ENCODE measurements at regions not wholly inside any gene's neighbourhood (a gene's known extent, or its start where the extent isn't known, plus 50 kb on each side); places are given as distances from the start of the nearest gene placed in this dataset.
"Not testable (repeated sequence)": the region's sequence is repeated elsewhere in the genome, so short reads cannot be mapped to it uniquely, and the experiment has no call there.

DNA sequence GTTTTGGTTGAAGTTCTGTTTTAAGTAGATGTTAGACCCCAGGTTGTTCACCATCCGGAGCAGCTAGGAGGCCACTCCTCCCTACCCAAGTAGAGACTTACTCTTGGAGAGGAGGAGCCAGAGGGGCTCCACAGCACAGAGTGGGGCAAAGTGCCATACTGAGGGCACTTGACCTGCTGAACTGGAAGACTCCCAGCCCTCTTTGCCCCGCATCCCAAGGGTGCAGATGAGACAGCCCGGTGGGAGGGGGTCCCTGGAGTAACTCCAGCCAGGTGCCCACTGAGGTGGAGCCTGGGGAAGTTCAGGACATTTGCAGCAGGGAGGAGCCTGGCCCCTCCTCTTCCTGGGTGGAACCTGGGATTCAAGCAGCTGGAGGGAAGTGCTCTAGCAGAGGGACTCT is 102.1 kb upstream of the GPR6 start:
- peaks cover 60% of the 10 kb centered on the region for H3K4me1 ChIP-seq
- WGBS, result 92% methylated on average over 3 of the region's 3 CpGs
- TF ChIP-seq POLR2A (IDR thresholded peaks at IDR 0.05) (no peak), EP300 (IDR thresholded peaks at IDR 0.05) (no peak), POLR2AphosphoS5 (IDR thresholded peaks at IDR 0.05) (no peak)
- TF ChIP-seq, protein P1, sequence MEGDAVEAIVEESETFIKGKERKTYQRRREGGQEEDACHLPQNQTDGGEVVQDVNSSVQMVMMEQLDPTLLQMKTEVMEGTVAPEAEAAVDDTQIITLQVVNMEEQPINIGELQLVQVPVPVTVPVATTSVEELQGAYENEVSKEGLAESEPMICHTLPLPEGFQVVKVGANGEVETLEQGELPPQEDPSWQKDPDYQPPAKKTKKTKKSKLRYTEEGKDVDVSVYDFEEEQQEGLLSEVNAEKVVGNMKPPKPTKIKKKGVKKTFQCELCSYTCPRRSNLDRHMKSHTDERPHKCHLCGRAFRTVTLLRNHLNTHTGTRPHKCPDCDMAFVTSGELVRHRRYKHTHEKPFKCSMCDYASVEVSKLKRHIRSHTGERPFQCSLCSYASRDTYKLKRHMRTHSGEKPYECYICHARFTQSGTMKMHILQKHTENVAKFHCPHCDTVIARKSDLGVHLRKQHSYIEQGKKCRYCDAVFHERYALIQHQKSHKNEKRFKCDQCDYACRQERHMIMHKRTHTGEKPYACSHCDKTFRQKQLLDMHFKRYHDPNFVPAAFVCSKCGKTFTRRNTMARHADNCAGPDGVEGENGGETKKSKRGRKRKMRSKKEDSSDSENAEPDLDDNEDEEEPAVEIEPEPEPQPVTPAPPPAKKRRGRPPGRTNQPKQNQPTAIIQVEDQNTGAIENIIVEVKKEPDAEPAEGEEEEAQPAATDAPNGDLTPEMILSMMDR (IDR thresholded peaks at IDR 0.05), result no peak
- no peaks in the 10 kb centered on the region for H3K27me3 ChIP-seq
- no peaks in the 10 kb centered on the region for H3K9me3 ChIP-seq
- H3K4me3 ChIP-seq, result no peak overlapping the region
- no peak overlapping the region for H3K27ac ChIP-seq
- DNase-seq (ENCODE audit: low spot score in 2 of 2), result no peak
- H3K36me3 ChIP-seq, result no peaks in the 10 kb centered on the region

DNA sequence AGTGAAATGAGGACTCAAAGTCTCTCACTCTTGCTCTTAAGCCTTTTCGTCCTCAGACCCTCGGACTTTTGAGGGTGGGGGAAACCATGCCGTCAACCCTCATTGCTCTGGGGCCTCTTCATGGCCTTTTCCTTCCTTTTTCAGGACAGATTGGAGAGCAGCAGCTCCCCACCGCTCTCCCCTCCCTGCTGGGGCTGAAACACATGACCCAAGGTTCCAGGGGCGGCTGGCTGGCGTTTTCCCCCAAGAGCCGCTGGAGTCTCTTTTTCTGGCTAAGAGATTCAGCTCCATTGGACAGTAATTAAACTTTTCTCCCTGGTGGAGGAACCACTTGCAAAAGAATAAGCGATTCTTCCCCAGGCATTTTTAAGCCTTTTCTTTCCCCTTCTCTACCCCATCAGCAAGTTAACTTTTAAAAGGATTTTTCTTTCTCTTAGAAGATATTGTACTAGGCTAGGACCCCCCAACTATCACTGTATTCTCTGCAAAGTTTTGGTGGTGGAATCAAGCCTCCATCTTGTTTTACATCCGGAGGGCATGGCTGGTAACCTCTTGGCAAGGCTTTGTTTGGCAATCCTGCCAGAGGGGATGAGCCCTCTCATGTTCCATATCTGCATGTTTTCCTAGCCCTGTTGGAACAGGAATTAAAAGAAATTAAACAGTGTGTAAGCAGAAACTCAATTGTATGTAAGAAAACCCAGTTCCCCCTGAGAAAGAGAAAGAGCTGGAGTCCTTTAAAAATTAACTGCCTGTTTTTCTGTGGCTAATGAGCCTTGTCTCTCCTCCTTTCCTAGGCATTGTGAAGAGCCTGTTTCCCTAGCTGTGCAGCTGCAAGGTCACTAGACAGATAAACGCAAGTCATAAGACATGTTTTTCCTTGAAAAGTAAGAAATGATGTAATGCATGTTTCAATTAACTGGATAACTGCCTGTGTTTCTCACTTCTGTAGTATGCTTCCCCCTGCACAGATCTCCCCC is 100.8 kb upstream of the GPR6 start:
- TF ChIP-seq POLR2AphosphoS5 (IDR thresholded peaks at IDR 0.05) (no peak), EP300 (IDR thresholded peaks at IDR 0.05) (no peak), POLR2A (IDR thresholded peaks at IDR 0.05) (no peak)
- TF ChIP-seq, protein P1 (IDR thresholded peaks at IDR 0.05), result no peak
- WGBS, result 68% methylated on average over 10 of the region's 10 CpGs
- H3K27ac ChIP-seq, result peak overlapping the region; percentile 90

DNA sequence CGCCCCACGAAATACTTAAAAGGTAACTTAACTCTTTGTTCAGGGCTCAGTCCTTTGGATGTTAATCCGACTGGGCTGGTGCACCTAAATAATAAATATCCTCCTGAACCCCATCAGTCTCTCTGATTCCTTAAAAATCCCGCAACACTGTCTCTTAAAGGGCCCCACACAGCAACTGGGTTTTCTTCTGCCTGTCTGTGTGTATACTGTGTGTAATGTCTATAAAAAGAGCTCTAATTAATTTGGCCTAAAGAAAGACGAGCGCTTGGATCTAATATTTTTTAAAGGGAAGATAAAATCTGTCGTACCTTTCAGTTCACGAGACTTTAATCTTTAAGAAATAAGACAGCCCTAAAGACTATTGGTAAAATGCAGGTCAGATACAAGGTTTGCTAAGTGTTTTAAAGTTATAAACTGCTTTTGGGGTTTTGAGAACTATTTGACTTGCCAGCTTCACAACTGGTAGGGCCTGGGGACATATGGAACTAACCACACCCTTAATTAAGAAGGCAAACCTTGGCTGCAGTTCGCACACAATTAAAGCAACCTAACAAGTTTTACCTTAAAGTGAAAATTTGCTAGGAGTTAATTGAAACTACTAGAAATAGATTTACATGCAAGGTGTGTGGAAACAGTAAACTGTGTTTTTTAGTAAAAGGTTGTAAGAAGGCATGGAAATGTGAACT is 100.0 kb upstream of the GPR6 start:
- peak overlapping the region; percentile 90 for H3K27ac ChIP-seq
- DNase-seq (ENCODE audit: low spot score in 2 of 2); H3K9me3 ChIP-seq; H3K27me3 ChIP-seq; H3K4me3 ChIP-seq; H3K36me3 ChIP-seq: not testable (repeated sequence)
- WGBS, result 62% methylated on average over 8 of the region's 9 CpGs
- H3K4me1 ChIP-seq, result peaks cover 53% of the 10 kb centered on the region

More for the DNA sequence above, 100.8 kb upstream of the GPR6 start:
- Histone ChIP-seq H3K36me3 (no peaks in the 10 kb centered on the region), H3K9me3 (no peaks in the 10 kb centered on the region), H3K4me3 (no peak overlapping the region), H3K27me3 (no peaks in the 10 kb centered on the region), H3K4me1 (peaks cover 58% of the 10 kb centered on the region)
- no peak for DNase-seq (ENCODE audit: low spot score in 2 of 2)

DNA sequence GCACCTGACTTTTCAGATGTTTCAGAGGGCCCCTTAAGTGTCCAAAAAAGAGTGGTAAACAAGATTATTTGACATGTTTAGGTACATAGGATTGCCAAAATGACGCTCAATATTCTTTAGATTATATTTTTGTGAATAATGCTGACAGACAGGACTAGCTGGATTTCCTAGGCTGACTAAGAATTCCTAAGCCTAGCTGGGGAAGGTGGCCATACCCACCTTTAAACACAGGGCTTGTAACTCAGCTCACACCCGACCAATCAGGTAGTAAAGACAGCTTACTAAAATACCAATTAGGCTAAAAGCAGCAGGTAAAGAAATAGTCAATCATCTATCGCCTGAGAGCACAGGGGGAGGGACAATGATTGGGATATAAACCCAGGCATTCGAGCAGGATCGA is 99.0 kb upstream of the GPR6 start:
- not testable (repeated sequence) for H3K27me3 ChIP-seq; DNase-seq (ENCODE audit: low spot score in 2 of 2); H3K9me3 ChIP-seq; H3K36me3 ChIP-seq
- Histone ChIP-seq H3K4me1 (peaks cover 51% of the 10 kb centered on the region), H3K27ac (peak overlapping the region; percentile 90), H3K4me3 (peak overlapping the region; percentile 31)
- 47% methylated on average over 5 of the region's 5 CpGs for WGBS

DNA sequence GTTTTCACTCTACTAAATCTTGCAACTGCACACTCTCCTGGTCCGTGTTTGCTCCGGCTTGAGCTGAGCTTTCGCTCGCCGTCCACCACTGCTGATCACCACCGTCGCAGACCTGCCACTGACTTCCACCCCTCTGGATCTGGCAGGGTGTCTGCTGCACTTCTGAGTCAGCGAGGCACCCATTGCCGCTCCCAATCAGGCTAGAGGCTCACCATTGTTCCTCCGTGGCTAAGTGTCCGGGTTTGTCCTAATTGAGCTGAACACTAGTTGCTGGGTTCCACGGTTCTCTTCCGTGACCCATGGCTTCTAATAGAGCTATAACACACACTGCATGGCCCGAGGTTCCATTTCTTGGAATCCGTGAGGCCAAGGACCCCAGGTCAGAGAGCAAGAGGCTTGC is 98.6 kb upstream of the GPR6 start:
- WGBS, result 54% methylated on average over 11 of the region's 15 CpGs
- H3K9me3 ChIP-seq, result no peaks in the 10 kb centered on the region
- H3K4me3 ChIP-seq, result peak overlapping the region; percentile 31
- peak overlapping the region; percentile 90 for H3K27ac ChIP-seq
- H3K4me1 ChIP-seq, result peaks cover 46% of the 10 kb centered on the region
- DNase-seq (ENCODE audit: low spot score in 2 of 2), result peak in 1 of 2 donors; percentile 68
- H3K27me3 ChIP-seq, result no peaks in the 10 kb centered on the region
- no peaks in the 10 kb centered on the region for H3K36me3 ChIP-seq
- TF ChIP-seq, protein P1 (IDR thresholded peaks at IDR 0.05), result no peak
- TF ChIP-seq POLR2A (IDR thresholded peaks at IDR 0.05), result no peak
- TF ChIP-seq POLR2AphosphoS5 (IDR thresholded peaks at IDR 0.05), result no peak
- TF ChIP-seq EP300 (IDR thresholded peaks at IDR 0.05), result no peak

DNA sequence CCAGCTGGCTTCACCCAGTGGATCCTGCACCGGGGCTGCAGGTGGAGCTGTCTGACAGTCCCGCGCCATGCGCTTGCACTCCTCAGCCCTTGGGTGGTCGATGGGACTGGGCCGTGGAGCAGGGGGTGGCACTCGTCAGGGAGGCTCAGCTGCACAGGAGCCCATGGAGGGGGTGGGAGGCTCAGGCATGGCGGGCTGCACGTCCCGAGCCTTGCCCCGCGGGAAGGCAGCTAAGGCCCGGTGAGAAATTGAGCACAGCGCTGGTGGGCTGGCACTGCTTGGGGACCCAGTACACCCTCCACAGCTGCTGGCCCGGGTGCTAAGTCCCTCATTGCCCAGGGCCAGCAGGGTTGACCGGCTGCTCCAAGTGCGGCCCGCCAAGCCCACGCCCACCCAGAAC is 97.0 kb upstream of the GPR6 start:
- DNase-seq (ENCODE audit: low spot score in 2 of 2); H3K36me3 ChIP-seq; H3K9me3 ChIP-seq; H3K27me3 ChIP-seq; H3K4me3 ChIP-seq; H3K27ac ChIP-seq: not testable (repeated sequence)
- 65% methylated on average over 4 of the region's 19 CpGs for WGBS
- H3K4me1 ChIP-seq, result peaks cover 35% of the 10 kb centered on the region

DNA sequence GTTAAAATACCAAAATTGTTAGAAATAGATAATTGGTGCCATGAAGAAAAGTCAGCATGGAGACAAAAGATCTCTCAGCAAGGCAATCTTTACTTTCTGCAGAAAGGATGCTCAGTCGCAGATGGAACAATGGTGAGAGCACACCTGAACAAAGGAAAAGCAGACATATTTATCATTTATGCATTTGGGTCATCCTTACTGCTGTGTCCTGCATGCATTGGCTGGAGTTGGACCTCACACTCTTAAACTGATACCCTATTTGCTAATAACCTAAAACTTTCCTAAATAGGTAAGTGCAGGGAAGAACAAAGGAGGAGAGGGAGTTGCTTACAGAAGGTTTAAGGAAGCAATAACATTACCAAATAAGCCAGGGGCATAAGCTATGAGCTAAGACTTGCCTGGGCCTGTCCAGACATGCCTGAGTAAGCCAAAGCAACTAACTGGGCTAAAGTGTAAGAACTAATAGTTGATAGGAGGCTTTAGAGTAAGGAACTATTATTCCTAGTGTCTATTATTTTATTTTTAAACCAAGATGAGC is 96.1 kb upstream of the GPR6 start:
- H3K36me3 ChIP-seq; H3K27ac ChIP-seq; H3K4me3 ChIP-seq; H3K27me3 ChIP-seq; DNase-seq (ENCODE audit: low spot score in 2 of 2); H3K9me3 ChIP-seq: not testable (repeated sequence)
- WGBS, result 100% methylated on average over 1 of the region's 1 CpG
- H3K4me1 ChIP-seq, result peaks cover 26% of the 10 kb centered on the region
